A549 (cell line): ENCODE measurements at regions not wholly inside any gene's neighbourhood (a gene's known extent, or its start where the extent isn't known, plus 50 kb on each side); places are given as distances from the start of the nearest gene placed in this dataset.

Experiments
- ATAC-seq, 2 experiments: fragments of 200-7000 bp in 1 of 2; fragments of >200 bp in 1 of 2; cut with Nextera tagmentation in 1 of 2; cut with Tn5 transposase in 1 of 2; 3 replicates each; pipeline versions ENCODE4 v1.8.0 to v1.9.1; 2018 to 2020; ENCODE audit warnings: mild to moderate bottlenecking in 1 of 2, moderate library complexity in 1 of 2
- CTCF ChIA-PET: fragments of 300-600 bp; sonication (Branson Sonifier 250); formaldehyde crosslinking; extraction: SDS; loops from one replicate; lab custom pipeline; 2021; ENCODE audit warnings: antibody characterized with exemption, inconsistent platforms; lab: Yijun Ruan, JAX
- POLR2A ChIA-PET: fragments of 350-600 bp; formaldehyde crosslinking; extraction: SDS; loops from one replicate; lab custom pipeline; 2021; ENCODE audit warnings: antibody characterized with exemption, inconsistent platforms; lab: Yijun Ruan, JAX
- DNase-seq, 2 experiments: peaks; one replicate each; pipeline versions ENCODE4 v3.0.0 to v3.0.0-alpha.2; 2011 to 2016; ENCODE audit warnings: low read depth in 1 of 2, low spot score in 1 of 2
- FAIRE-seq: peaks from 2 replicates; lab custom pipeline; 2011; peaks lifted over from hg19 to GRCh38; lab: Jason Lieb, UNC
- H3K27ac ChIP-seq, 2 experiments: fragments of >200 bp; sonication (Bioruptor Twin); formaldehyde crosslinking; 3 replicates each; pipeline ENCODE4 v1.5.1; 2016 to 2017
- H3K4me1 ChIP-seq: fragments of >200 bp; sonication (Bioruptor Twin); formaldehyde crosslinking; 3 replicates; pipeline ENCODE4 v1.6.1; 2016
- H3K4me2 ChIP-seq: fragments of >200 bp; sonication (Bioruptor Twin); formaldehyde crosslinking; 3 replicates; pipeline ENCODE4 v1.6.1; 2016
- H3K4me3 ChIP-seq: fragments of >200 bp; sonication (Bioruptor Twin); formaldehyde crosslinking; 3 replicates; pipeline ENCODE4 v1.5.1; 2016
- H3K9me3 ChIP-seq: fragments of >200 bp; sonication (Bioruptor Twin); formaldehyde crosslinking; 3 replicates; pipeline ENCODE4 v1.6.1; 2016
- CBX8 ChIP-seq: fragments of 200-600 bp; sonication (generic); IDR thresholded peaks from 2 replicates; pipeline ENCODE4 v1.6.1; 2016
- CEBPB ChIP-seq, 2 experiments: fragments of >200 bp in 1 of 2; sonication (Bioruptor Twin) in 1 of 2; formaldehyde crosslinking in 1 of 2; IDR thresholded peaks; 2 replicates each; pipeline ENCODE4 v1.6.1; 2012 to 2016
- CHD2 ChIP-seq: fragments of 150-350 bp; IDR thresholded peaks from 2 replicates; pipeline ENCODE4 v1.6.1; 2014; ENCODE audit warnings: low read length; ENCODE audit not compliant: partially characterized antibody
- CHD4 ChIP-seq: fragments of 200-600 bp; sonication (generic); IDR thresholded peaks from 2 replicates; pipeline ENCODE4 v1.6.1; 2016; ENCODE audit warnings: antibody characterized with exemption, mild to moderate bottlenecking, borderline replicate concordance
- EHF ChIP-seq: fragments of 250-450 bp; sonication (Bioruptor Pico); IDR thresholded peaks from 2 replicates; pipeline ENCODE4 v1.5.0; 2020; ENCODE audit warnings: mild to moderate bottlenecking
- EP300 ChIP-seq, 2 experiments: fragments of >200 bp; sonication (Bioruptor Twin); formaldehyde crosslinking; IDR thresholded peaks; 2 replicates in 1 of 2; 3 replicates in 1 of 2; pipeline ENCODE4 v1.6.1; 2016 to 2017
- FOSB ChIP-seq: fragments of 250-450 bp; sonication (Bioruptor Pico); IDR thresholded peaks from 2 replicates; pipeline ENCODE4 v1.5.0; 2020; ENCODE audit warnings: mild to moderate bottlenecking, moderate library complexity
- FOXS1 ChIP-seq: fragments of 250-450 bp; sonication (Bioruptor Pico); IDR thresholded peaks from 2 replicates; pipeline ENCODE4 v1.5.0; 2020; ENCODE audit warnings: mild to moderate bottlenecking, moderate library complexity
- HOXB5 ChIP-seq: fragments of 250-450 bp; sonication (Bioruptor Pico); IDR thresholded peaks from 2 replicates; pipeline ENCODE4 v1.5.0; 2020; ENCODE audit warnings: mild to moderate bottlenecking, moderate library complexity
- JUN ChIP-seq, 2 experiments: fragments of >200 bp; sonication (Bioruptor Twin); formaldehyde crosslinking; IDR thresholded peaks; 2 replicates in 1 of 2; 3 replicates in 1 of 2; pipeline ENCODE4 v1.6.1; 2016 to 2017
- KDM5A ChIP-seq: fragments of 200-600 bp; sonication (generic); IDR thresholded peaks from 2 replicates; pipeline ENCODE4 v1.6.1; 2016; ENCODE audit warnings: antibody characterized with exemption, mild to moderate bottlenecking
- MAFK ChIP-seq: fragments of 450-650 bp; IDR thresholded peaks from 2 replicates; pipeline ENCODE4 v1.6.1; 2014; ENCODE audit not compliant: partially characterized antibody
- MAZ ChIP-seq: fragments of 150-350 bp; IDR thresholded peaks from 2 replicates; pipeline ENCODE4 v1.6.1; 2014; ENCODE audit warnings: antibody characterized with exemption, low read depth, low read length, borderline replicate concordance
- MYC ChIP-seq: IDR thresholded peaks from 2 replicates; pipeline ENCODE4 v1.6.1; 2012; ENCODE audit warnings: mild to moderate bottlenecking, inconsistent platforms, low read length, improper control_type of control experiment, borderline replicate concordance
- SREBF2 ChIP-seq: fragments of 450-650 bp; IDR thresholded peaks from 2 replicates; pipeline ENCODE4 v1.6.1; 2014; ENCODE audit warnings: mild to moderate bottlenecking, moderate library complexity
- TFCP2L1 ChIP-seq: fragments of 250-450 bp; sonication (Bioruptor Pico); IDR thresholded peaks from 2 replicates; pipeline ENCODE4 v1.5.0; 2021; ENCODE audit warnings: mild to moderate bottlenecking
- TP53 ChIP-seq: fragments of 250-450 bp; sonication (Bioruptor Pico); IDR thresholded peaks from 2 replicates; pipeline ENCODE4 v1.5.0; 2021; ENCODE audit warnings: mild to moderate bottlenecking, moderate library complexity
- ZC3H11A ChIP-seq: fragments of 450-650 bp; IDR thresholded peaks from 2 replicates; pipeline ENCODE4 v1.6.1; 2014; ENCODE audit warnings: antibody characterized with exemption, mild to moderate bottlenecking
- ZFP36 ChIP-seq: fragments of 450-650 bp; IDR thresholded peaks from 2 replicates; pipeline ENCODE4 v1.6.1; 2014; ENCODE audit warnings: borderline replicate concordance; ENCODE audit not compliant: partially characterized antibody
- ZNF302 ChIP-seq: fragments of 250-450 bp; sonication (Bioruptor Pico); IDR thresholded peaks from 2 replicates; pipeline ENCODE4 v1.9.0; 2021; ENCODE audit warnings: inconsistent platforms, mild to moderate bottlenecking, moderate library complexity
- WGBS: methylation state at CpG from one replicate; pipeline ENCODE4 v1.1.6; 2017; ENCODE audit errors: missing lambda C conversion rate; 5-methylcytosine and 5-hydroxymethylcytosine counted together
- TF ChIP-seq, protein P1 (sequence below): IDR thresholded peaks from 2 replicates; pipeline ENCODE4 v1.6.1; 2012
- TF ChIP-seq, protein P2 (sequence below): IDR thresholded peaks from 2 replicates; pipeline ENCODE4 v1.6.1; 2012; ENCODE audit warnings: low read depth, borderline replicate concordance
- TF ChIP-seq, protein P3 (sequence below): fragments of 450-650 bp; IDR thresholded peaks from 2 replicates; pipeline ENCODE4 v1.6.1; 2014; ENCODE audit warnings: antibody characterized with exemption
- TF ChIP-seq, protein P4 (sequence below): fragments of 250-450 bp; sonication (Bioruptor Pico); IDR thresholded peaks from 2 replicates; pipeline ENCODE4 v1.5.0; 2020; ENCODE audit warnings: low read depth, mild to moderate bottlenecking, moderate library complexity
- TF ChIP-seq, protein P5 (sequence below): fragments of 250-450 bp; sonication (Bioruptor Pico); IDR thresholded peaks from 2 replicates; pipeline ENCODE4 v1.5.0; 2021; ENCODE audit warnings: mild to moderate bottlenecking, moderate library complexity, borderline replicate concordance

DNA sequence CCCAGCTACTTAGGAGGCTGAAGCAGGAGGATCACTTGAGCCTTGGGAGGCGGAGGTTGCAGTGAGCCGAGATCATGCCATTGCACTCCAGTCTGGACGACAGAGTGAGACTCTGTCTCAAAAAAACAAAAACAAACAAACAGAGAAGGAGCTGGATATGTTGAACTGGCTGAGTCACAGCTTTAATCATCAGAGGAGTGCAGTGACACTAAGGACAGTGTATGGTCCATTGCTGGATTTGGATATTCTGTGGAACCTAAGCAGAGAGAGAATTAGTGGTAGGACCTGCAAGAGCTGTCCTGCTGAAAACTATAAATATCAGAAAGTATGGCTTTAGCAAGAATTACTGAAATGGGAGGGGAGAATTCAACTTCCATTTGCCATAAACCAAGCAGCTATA lies 163.0 kb upstream of the PELI2 start:
- ChIA-PET CTCF (interaction anchor here (1.3 kb wide), 1 partner anchor 385 kb away, joined by 4 read pairs; no protein-coding TSS in a partner anchor), POLR2A (no interaction called here)
- H3K4me3 ChIP-seq: no peak overlapping the region
- no peaks in the 10 kb centered on the region for H3K9me3 ChIP-seq
- FAIRE-seq: no peak
- ATAC-seq: peak; percentile 41 to 47; a peak in 3 of 6 replicates
- no peaks in the 10 kb centered on the region for H3K4me1 ChIP-seq
- TF ChIP-seq, protein P1, sequence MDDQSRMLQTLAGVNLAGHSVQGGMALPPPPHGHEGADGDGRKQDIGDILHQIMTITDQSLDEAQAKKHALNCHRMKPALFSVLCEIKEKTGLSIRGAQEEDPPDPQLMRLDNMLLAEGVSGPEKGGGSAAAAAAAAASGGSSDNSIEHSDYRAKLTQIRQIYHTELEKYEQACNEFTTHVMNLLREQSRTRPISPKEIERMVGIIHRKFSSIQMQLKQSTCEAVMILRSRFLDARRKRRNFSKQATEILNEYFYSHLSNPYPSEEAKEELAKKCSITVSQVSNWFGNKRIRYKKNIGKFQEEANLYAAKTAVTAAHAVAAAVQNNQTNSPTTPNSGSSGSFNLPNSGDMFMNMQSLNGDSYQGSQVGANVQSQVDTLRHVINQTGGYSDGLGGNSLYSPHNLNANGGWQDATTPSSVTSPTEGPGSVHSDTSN: no peak
- no peak for TF ChIP-seq KDM5A
- no peak for TF ChIP-seq EHF
- TF ChIP-seq SREBF2: no peak
- no peak for TF ChIP-seq TFCP2L1 (CRISPR knock-in tag)
- TF ChIP-seq MAZ: no peak
- TF ChIP-seq FOXS1 (CRISPR knock-in tag): no peak
- no peak for TF ChIP-seq CEBPB (IDR thresholded peaks at IDR 0.05)
- no peak for TF ChIP-seq ZC3H11A
- no peak for TF ChIP-seq HOXB5 (CRISPR knock-in tag)
- TF ChIP-seq ZFP36: no peak
- no peak for TF ChIP-seq CHD4
- no peak for TF ChIP-seq MAFK
- no peak for TF ChIP-seq JUN (IDR thresholded peaks at IDR 0.05)
- no peak for TF ChIP-seq EP300 (IDR thresholded peaks at IDR 0.05)
- TF ChIP-seq MYC: no peak
- no peak for TF ChIP-seq CHD2
- TF ChIP-seq, protein P2, sequence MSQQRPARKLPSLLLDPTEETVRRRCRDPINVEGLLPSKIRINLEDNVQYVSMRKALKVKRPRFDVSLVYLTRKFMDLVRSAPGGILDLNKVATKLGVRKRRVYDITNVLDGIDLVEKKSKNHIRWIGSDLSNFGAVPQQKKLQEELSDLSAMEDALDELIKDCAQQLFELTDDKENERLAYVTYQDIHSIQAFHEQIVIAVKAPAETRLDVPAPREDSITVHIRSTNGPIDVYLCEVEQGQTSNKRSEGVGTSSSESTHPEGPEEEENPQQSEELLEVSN: no peak
- TF ChIP-seq ZNF302: no peak
- no peak overlapping the region for H3K4me2 ChIP-seq
- WGBS: 35% methylated on average over 3 of the region's 3 CpGs
- H3K27ac ChIP-seq: no peak overlapping the region
- no peak for DNase-seq

DNA sequence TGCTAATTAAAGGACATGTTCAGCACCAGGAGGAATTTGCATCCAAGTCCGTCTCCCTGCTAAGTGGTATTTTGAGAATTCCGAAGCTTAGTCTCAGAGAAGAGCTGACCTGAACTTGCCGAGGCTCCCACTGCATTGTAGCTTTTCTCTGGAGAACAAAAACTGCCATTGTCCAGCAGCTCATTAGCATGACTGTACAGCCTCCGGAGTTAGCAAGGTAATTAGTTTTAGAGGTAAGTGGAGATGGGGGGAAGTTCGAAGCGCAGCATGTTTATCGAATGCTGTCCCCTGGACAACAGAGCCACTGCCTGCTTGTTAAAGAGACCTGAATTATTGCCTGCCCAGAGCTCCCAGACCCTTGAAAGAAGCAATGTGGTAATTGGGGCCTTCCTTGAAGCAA lies 160.3 kb upstream of the PELI2 start:
- TF ChIP-seq, protein P3, sequence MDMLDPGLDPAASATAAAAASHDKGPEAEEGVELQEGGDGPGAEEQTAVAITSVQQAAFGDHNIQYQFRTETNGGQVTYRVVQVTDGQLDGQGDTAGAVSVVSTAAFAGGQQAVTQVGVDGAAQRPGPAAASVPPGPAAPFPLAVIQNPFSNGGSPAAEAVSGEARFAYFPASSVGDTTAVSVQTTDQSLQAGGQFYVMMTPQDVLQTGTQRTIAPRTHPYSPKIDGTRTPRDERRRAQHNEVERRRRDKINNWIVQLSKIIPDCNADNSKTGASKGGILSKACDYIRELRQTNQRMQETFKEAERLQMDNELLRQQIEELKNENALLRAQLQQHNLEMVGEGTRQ: no peak
- TF ChIP-seq CBX8 (no peak), FOSB (CRISPR knock-in tag) (no peak), TP53 (CRISPR knock-in tag) (no peak), MYC (no peak)
- TF ChIP-seq, protein P4, sequence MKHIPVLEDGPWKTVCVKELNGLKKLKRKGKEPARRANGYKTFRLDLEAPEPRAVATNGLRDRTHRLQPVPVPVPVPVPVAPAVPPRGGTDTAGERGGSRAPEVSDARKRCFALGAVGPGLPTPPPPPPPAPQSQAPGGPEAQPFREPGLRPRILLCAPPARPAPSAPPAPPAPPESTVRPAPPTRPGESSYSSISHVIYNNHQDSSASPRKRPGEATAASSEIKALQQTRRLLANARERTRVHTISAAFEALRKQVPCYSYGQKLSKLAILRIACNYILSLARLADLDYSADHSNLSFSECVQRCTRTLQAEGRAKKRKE (CRISPR knock-in tag): no peak
- TF ChIP-seq, protein P5, sequence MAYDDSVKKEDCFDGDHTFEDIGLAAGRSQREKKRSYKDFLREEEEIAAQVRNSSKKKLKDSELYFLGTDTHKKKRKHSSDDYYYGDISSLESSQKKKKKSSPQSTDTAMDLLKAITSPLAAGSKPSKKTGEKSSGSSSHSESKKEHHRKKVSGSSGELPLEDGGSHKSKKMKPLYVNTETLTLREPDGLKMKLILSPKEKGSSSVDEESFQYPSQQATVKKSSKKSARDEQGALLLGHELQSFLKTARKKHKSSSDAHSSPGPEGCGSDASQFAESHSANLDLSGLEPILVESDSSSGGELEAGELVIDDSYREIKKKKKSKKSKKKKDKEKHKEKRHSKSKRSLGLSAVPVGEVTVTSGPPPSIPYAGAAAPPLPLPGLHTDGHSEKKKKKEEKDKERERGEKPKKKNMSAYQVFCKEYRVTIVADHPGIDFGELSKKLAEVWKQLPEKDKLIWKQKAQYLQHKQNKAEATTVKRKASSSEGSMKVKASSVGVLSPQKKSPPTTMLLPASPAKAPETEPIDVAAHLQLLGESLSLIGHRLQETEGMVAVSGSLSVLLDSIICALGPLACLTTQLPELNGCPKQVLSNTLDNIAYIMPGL (CRISPR knock-in tag): no peak
- TF ChIP-seq, all 56 proteins: peak for 0

More for the DNA sequence above, 160.3 kb upstream of the PELI2 start:
- FAIRE-seq (no peak), DNase-seq (no peak), ATAC-seq (no peak)
- ChIA-PET CTCF (interaction anchor here (0.6 to 1.5 kb wide), 2 partner anchors 155 to 484 kb away, joined by 3 read pairs; no protein-coding TSS in a partner anchor), POLR2A (no interaction called here)
- Histone ChIP-seq H3K4me2 (no peak overlapping the region), H3K4me1 (no peaks in the 10 kb centered on the region), H3K4me3 (no peak overlapping the region), H3K27ac (no peak overlapping the region), H3K9me3 (no peaks in the 10 kb centered on the region)
- WGBS: 84% methylated on average over 7 of the region's 7 CpGs
